Left cardiac atrium (tissue), 4 donors: ENCODE measurements at regions not wholly inside any gene's neighbourhood (a gene's known extent, or its start where the extent isn't known, plus 50 kb on each side); places are given as distances from the start of the nearest gene placed in this dataset.
"Not testable (repeated sequence)": the region's sequence is repeated elsewhere in the genome, so short reads cannot be mapped to it uniquely, and the experiment has no call there.

ENCODE experiments used
- ATAC-seq, 2 donors: fragments of 200-7000 bp; cut with Tn5 transposase; one replicate each; pipeline ENCODE4 v1.9.1; 2020; ENCODE audit warnings: mild to moderate bottlenecking in 2 of 2, moderate library complexity in 2 of 2
- DNase-seq: peaks from one replicate; pipeline ENCODE4 v3.0.0-alpha.2; 2020
- intact Hi-C, 2 donors: fragments of 100-400 bp; cut with DNase I; formaldehyde crosslinking; loops; one replicate each; pipeline versions ENCODE4 v1.14.1 to v1.15.1; 2022 to 2023
- donor health status: DM: no; HTN: yes; CAD: no.
- donor health status: DM: no; HTN: yes; CAD: no; lungs with severe emphysema.
- donor health status: DM: yes; HTN: yes; CAD: no.
- donor health status: Dilated cardiomyopathy.

DNA sequence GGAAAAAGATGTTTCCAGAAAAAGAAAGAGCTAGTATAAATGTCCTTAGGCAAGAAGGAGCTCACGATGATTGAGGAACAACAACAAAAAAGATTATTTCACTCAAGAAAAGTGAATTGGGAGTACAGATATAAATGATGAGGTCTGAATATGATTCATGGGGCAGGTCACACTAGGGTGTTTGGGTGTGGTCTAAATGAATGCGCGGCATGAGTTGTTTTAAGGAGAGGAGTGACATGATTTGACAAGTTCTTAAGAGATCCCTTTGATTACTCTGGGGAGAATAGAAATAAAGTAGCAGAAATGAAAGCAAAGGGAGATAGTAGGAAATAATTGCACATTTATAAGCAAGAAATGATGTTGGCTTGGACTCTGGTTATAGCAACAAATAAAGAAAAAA is 59.3 kb downstream of the NUTM2D start:
- DNase-seq, intact Hi-C loops: not testable (repeated sequence)
- peak in 1 of 2 donors; percentile 34 for ATAC-seq

GRCh38 chr10:87422641-87423040 is 65.1 kb downstream of the NUTM2D start:
- DNase-seq, ATAC-seq, intact Hi-C loops: not testable (repeated sequence)

- DNase-seq, ATAC-seq, intact Hi-C loops: not testable (repeated sequence)
Measured at GRCh38 chr10:87424697-87425373, 67.3 kb downstream of the NUTM2D start.

- DNase-seq, intact Hi-C loops: not testable (repeated sequence)
- peak in 1 of 2 donors; percentile 56 for ATAC-seq
Measured at GRCh38 chr10:87433836-87434235, 70.9 kb upstream of the MINPP1 start.

DNA sequence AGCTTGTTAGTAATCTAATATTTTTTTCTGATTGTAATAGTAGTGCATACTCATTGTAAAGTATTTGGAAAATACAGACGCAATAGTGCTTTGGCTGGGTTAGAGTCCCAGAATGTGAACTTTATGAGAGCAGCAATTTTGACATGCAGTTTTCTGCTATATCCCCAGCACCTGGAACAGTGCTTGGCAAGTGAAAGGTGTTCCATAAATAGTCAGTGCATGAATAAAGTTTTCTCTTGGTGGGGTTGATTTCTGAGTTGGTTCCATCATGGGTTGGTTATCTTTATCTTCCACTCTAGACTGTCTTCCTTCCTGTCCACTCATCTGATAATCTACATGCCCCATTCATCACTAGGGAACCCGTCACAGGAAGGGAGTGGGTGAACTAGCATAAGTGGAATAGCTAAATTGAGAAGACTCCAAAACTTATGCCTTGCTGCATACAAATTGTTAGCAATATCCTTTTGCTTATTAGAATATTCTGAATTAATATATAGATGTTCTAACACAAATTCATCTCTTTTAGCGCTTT is 69.3 kb upstream of the MINPP1 start:
- ATAC-seq, intact Hi-C loops, DNase-seq: not testable (repeated sequence)

GRCh38 chr10:87436104-87436503 is 68.6 kb upstream of the MINPP1 start:
- intact Hi-C loops = not testable (repeated sequence)
- peak; percentile 44 for DNase-seq
- ATAC-seq = peak; percentile 96 to 99

- ATAC-seq, intact Hi-C loops, DNase-seq: not testable (repeated sequence)
Measured at GRCh38 chr10:87437450-87437849, 67.2 kb upstream of the MINPP1 start.
